ENCODE measurements at regions not wholly inside any gene's neighbourhood (a gene's known extent, or its start where the extent isn't known, plus 50 kb on each side); places are given as distances from the start of the nearest gene placed in this dataset.

- DNase-seq (ENCODE audit: low read depth), result peak; percentile 92
- no peak overlapping the region for H3K4me3 ChIP-seq (ENCODE audit: low read depth, low read length)
- no peak for TF ChIP-seq CTCF (conservative IDR thresholded peaks at IDR 0.05; ENCODE audit: low read depth, low read length)
Observed at GRCh38 chr10:4721999-4722753, 103.8 kb upstream of the AKR1E2 start.

GRCh38 chr10:4720463-4720862, 105.5 kb upstream of the AKR1E2 start:
- no peak for TF ChIP-seq CTCF (conservative IDR thresholded peaks at IDR 0.05; ENCODE audit: low read depth, low read length)
- H3K4me3 ChIP-seq (ENCODE audit: low read depth, low read length), result no peak overlapping the region

DNA sequence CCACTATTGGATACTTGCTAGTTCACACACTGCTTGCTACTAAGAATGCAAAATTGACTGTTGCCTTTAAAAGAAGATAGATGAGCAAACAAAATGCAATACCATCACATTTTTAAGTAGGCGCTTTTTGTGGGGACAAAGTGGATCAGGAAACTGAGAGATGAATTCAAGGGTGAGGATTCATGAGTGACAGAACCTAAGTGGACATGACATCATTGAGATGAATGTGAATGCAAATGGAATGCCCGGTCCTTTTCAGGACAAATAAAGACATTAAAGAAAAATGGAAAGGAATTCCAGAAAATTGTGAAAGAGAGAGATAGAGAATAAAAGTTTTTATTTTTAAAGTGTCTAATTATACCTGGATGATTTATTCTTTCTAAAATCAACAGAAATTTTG, 106.3 kb upstream of the AKR1E2 start:
- H3K4me3 ChIP-seq (ENCODE audit: low read depth, low read length), result no peak overlapping the region
- TF ChIP-seq CTCF (conservative IDR thresholded peaks at IDR 0.05; ENCODE audit: low read depth, low read length), result no peak
- no peak for DNase-seq (ENCODE audit: low read depth)

More at GRCh38 chr10:4720463-4720862, 105.5 kb upstream of the AKR1E2 start:
- peak; percentile 56 for DNase-seq (ENCODE audit: low read depth)

GRCh38 chr10:4719036-4719435, 107.0 kb upstream of the AKR1E2 start:
- no peak overlapping the region for H3K4me3 ChIP-seq (ENCODE audit: low read depth, low read length)
- DNase-seq (ENCODE audit: low read depth), result no peak
- no peak for TF ChIP-seq CTCF (conservative IDR thresholded peaks at IDR 0.05; ENCODE audit: low read depth, low read length)

GRCh38 chr10:4718544-4718943, 107.5 kb upstream of the AKR1E2 start:
- DNase-seq (ENCODE audit: low read depth), result no peak
- no peak overlapping the region for H3K4me3 ChIP-seq (ENCODE audit: low read depth, low read length)
- no peak for TF ChIP-seq CTCF (conservative IDR thresholded peaks at IDR 0.05; ENCODE audit: low read depth, low read length)

DNA sequence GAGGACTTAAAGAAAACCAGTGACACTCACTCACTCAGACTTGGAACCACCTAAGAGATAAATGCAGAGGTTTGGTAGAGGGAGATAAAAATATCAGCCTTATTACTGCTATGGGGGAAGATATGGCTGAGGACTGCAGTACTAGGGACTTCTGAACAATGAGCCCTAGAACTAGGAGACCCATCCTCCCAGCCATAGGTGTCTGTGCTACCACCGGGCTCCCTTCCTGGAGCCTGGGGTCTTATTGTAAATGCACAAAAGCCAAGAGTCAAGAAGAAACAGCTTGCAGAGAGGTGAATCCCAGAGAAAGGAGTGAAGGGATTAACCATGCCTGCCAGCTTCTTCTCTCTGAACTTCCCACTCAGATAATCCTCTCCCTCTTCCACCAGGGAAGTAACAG, 108.3 kb upstream of the AKR1E2 start:
- no peak for TF ChIP-seq CTCF (conservative IDR thresholded peaks at IDR 0.05; ENCODE audit: low read depth, low read length)
- H3K4me3 ChIP-seq (ENCODE audit: low read depth, low read length), result no peak overlapping the region
- DNase-seq (ENCODE audit: low read depth), result no peak

- no peak for DNase-seq (ENCODE audit: low read depth)
- TF ChIP-seq CTCF (conservative IDR thresholded peaks at IDR 0.05; ENCODE audit: low read depth, low read length), result no peak
- no peak overlapping the region for H3K4me3 ChIP-seq (ENCODE audit: low read depth, low read length)
Observed at GRCh38 chr10:4710858-4711257, 115.1 kb upstream of the AKR1E2 start.
